NOMO-1 (cell line): ENCODE measurements at regions not wholly inside any gene's neighbourhood (a gene's known extent, or its start where the extent isn't known, plus 50 kb on each side); places are given as distances from the start of the nearest gene placed in this dataset.

ENCODE experiments used
- DNase-seq, 2 experiments: peaks; one replicate each; lab custom pipeline; 2025; ENCODE audit not compliant: unreplicated experiment in 2 of 2; lab: John Stamatoyannopoulos, UW

DNA sequence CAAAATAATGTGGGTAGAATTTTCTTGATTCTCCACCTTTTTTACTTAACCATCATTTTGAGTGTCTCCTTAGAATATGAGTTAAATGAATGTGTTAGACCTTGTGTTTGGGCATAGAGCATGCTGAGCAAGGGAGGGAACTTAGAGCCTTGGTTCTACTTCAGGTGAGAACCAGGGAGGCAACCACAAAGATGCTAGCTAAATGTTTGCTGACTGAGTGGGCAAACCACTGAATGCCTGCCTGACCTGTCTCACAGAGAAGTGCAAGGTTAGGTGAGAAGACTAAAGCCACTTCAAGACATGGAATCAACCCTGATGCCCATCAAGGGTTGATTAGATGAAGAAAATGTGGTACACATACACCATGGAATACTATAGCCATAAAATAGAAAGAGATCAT lies 242.6 kb upstream of the ZNF32 start:
- DNase-seq: no peak

DNA sequence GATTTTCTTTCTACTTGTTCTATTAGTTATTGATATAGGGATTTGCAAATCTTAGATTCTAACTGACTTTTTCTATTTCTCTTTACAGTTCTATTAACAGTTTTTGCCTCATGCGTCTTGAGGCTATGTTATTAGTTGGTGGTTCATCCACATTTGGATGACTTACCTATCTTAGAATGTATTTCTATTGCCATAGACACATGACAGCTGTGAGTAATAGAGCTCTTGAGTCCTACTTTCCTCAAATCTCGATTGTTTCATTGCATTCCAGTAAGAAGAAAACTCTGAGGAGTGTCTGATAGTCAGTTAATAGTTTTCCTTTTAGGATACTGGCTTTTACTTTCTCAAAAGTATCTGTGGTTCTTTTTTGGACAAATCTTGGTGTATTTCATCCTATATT lies 241.4 kb upstream of the ZNF32 start:
- DNase-seq: no peak

DNA sequence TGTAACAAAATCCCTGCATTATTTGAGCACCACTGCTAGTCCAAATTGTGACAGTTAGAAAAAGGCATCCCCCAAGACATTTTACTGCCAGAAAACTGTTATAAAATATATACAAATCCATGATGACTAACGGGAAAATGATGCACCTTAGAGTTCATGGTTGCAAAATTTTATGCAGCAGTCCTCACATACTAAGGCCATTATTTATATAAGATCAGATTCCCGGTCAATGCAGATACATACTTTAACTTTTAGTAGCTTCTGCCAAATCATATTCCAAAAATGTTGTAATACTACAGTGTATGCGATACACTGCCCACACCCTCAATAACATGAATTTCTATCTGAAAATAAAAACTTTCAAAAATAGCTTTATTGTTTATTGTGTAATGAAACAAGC lies 239.9 kb upstream of the ZNF32 start:
- no peak for DNase-seq

DNA sequence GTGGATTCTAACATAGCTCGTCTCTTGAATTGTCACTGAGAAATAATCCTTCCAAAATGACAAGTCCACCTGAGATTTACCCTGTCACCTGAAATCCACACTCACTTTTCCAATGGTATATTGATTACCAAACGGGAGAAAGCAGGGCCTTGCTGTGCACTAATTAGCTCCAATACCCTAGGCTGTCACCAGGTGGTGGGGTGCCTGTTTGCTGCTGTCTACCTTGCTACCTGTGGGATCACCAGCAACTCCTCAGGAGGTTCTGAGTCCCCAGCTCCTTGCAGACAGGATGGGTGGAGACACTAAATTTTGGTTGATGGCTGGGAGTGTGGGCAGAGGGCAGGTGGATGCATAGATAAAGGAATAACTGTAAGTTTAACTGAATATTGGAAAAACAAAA lies 237.2 kb upstream of the ZNF32 start:
- no peak for DNase-seq

DNA sequence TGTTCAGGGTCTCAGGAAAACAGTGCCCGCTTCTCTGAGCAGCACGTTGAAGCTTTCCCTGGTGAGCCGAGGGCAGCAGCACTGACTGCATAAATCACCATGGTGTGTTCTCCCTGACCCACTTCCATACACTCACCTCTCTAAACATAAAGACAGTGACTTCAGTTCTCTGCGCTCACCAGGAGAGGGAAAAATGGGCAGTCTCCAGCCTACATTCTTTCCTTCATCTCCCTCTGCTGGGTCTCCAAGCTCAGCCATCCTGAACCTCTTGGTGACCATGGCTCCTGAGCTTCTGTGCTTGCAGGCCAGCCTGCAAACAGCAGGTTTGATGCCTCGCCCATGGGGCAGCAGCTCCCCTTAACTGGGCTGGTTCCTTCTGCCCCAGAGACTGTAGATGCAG lies 236.6 kb upstream of the ZNF32 start:
- DNase-seq: no peak

DNA sequence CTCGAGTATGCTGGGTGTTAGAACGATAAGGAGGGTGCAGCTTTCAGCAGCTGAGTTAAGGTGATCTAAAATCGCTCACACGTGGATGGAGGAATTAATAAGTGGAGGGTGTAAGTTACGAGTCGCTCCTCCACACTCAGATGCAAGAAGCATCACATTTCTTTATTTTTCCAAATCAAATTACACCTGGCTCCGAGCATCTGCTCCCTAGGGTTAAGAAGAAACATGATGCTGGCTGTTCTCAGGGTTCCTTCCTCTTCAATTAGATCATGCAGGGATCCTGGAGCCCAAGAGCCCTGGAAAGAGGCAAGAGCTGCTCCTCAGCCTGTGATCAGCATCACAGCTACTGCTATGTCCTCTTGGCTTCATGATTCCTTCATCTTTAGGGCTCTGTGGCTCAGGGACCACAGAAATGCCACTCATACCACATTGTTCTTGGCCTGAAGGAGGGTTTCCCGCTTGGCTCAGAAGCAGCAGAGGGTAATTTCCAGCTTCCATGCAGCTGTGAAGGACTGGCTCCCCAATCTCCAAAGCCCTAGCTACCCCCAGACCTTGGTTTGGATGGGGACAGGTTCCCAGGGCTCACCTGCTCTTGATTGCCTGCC lies 235.9 kb upstream of the ZNF32 start:
- DNase-seq: no peak

GRCh38 chr10:43882711-43883110 lies 234.0 kb upstream of the ZNF32 start:
- no peak for DNase-seq

DNA sequence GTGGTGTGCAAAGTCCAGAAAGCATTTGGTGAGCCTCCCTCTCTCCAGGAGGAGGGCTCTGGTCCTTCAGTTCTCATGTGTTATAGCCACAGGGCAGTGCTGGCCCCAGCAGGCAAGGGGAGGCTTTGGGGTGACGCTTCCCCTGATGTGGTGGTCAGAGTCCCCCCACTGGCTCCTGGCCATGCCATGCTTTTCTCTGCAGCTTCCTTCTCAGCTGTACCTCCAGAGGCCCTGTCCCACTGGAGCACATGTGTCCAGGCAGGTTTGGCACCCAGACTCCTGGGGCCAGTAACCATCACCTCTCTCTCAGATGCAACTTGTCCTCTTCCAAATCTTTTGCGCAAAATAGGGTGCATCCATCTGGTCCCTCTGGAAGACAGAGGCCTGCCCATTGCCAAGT lies 233.0 kb upstream of the ZNF32 start:
- no peak for DNase-seq

- DNase-seq: no peak
Observed at GRCh38 chr10:43880160-43880559, 231.5 kb upstream of the ZNF32 start.

- DNase-seq: no peak
Observed at GRCh38 chr10:43879742-43880141, 231.1 kb upstream of the ZNF32 start.

DNA sequence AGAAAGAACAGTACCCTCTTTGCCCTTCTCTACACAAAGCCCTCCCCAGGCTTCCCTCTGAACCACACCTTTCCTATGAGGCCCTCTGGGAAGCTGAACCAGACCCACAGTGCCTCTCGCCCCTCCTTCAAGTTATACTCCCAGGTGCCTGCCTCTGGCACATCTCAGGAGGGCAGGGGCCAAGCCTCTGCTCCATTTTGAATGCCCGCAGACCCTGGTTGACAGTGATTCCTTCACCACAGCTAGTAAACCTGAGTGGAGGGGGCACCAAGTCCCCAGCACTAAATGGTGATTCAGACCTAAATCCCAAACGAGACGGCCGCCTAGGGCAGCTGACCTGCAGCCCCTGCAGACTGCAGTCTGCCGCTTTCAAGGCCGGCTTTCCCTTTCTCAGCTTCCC lies 230.5 kb upstream of the ZNF32 start:
- DNase-seq: no peak

DNA sequence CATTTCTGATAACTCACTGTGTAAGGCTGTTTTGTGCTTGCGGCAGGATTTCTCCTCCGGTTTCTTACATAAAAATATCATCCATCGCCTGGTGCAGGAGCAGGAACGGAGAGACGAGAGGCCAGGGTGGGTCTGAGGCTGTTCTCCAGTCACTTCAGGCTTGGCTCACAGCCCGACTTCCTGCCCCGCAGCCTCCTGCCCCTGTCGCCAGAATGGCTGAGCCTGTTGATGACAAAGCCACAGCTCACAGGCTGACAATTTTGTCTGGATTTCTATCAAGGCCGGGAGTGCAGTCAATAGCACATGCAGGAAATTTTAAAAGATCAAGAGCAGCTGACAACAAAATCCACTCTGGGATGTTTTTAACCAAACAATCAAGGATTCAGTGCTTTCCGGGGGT lies 229.7 kb upstream of the ZNF32 start:
- DNase-seq: no peak

GRCh38 chr10:43876976-43877375 lies 228.3 kb upstream of the ZNF32 start:
- DNase-seq: no peak

DNA sequence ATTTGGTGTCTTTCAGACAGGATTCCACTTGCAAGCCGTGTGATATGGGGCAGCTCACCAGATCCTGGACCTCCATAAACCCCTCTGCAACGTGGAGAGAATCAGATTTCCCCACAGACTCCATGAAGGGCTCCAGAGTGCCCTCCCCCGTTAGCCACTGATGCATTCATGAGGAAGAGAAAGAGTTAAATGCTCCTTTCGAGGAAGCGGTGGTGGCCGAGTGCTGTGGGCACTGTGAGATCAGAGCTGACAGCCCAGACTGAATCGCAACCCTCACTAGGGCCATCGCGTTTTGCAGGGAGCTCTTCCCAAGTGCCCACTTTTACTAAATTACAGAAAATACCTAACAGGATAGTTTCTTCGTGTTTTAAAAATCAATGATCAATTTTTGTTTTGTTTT lies 226.3 kb upstream of the ZNF32 start:
- no peak for DNase-seq

DNA sequence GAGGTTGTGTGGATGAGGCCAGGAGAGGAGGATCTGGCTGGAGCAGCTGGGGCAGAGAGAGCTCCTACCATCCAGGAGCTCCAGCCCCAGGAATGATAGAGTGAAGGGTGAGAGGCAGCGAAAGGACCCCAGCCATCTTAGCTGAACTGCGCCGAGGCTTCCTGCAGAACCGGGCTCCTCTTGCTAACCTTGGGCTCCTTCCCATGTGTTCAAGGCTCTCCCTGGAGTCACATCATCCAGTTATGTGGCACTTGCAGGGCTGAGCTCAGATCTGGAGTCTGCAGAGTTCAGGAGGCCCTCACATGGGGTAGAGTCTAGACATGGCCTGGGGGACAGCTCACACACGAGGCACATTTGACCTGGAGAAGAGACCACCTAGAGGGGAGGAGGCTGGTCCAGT lies 225.0 kb upstream of the ZNF32 start:
- DNase-seq: no peak

DNA sequence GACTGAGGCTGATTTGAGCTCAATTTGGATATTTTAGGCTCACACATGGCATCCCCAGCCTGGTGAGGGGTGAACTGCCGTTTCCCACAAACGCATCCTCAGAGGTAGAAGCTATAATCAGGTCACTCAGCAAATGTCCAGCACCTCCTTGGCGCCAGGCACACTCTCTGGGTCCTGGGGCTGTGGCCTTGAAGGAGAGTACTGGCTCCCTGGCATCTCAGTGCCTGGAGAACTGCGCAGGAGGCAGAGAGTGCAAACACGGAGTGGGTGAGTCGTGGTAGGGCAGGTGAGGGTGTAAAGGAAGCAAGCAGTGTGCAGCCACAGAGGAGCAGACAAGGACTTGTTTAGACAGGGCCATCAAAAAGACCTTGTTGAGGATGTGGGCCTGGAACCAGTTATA lies 224.0 kb upstream of the ZNF32 start:
- DNase-seq: no peak

DNA sequence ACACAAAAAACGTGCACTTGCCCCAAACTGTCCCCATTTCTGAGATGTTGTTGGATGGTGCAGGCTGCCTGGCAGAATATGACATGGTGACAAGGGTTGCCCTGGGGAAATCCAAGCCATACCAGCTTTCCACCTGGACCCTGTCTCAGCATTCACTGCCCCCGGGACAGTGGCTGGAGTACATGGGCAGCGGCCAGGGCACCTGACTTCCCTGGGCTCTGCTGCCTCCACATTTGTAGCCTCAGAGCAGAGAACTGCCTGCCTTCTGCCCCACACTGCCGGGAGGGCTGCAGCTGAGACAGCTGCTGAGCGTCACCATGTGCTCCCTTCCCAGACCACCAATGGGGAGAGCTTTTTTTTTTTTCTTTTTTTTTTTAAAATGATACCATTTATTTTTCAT lies 222.9 kb upstream of the ZNF32 start:
- no peak for DNase-seq

- no peak for DNase-seq
Observed at GRCh38 chr10:43870968-43871439, 222.3 kb upstream of the ZNF32 start.

GRCh38 chr10:43869669-43870322 lies 221.1 kb upstream of the ZNF32 start:
- DNase-seq: no peak

DNA sequence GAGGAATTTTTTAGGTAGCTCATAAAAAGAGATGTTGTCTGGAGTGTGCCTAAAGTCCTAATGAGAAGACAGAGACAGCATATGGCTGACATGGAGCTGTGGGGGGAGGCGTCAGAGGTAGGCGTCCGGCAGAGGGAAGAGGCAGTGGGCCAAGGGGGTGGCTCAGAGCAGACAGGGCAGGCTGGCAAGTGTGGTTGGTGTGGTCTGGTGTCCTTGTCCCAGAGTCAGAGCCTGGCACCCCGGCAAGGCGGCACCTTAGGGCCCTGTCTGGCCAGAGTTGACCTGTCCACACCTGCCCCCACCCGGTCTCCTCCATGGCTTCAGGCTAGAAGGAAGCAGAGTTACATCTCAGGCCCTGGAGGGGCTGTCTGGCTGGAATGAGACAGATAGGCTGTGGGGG lies 220.3 kb upstream of the ZNF32 start:
- no peak for DNase-seq

DNA sequence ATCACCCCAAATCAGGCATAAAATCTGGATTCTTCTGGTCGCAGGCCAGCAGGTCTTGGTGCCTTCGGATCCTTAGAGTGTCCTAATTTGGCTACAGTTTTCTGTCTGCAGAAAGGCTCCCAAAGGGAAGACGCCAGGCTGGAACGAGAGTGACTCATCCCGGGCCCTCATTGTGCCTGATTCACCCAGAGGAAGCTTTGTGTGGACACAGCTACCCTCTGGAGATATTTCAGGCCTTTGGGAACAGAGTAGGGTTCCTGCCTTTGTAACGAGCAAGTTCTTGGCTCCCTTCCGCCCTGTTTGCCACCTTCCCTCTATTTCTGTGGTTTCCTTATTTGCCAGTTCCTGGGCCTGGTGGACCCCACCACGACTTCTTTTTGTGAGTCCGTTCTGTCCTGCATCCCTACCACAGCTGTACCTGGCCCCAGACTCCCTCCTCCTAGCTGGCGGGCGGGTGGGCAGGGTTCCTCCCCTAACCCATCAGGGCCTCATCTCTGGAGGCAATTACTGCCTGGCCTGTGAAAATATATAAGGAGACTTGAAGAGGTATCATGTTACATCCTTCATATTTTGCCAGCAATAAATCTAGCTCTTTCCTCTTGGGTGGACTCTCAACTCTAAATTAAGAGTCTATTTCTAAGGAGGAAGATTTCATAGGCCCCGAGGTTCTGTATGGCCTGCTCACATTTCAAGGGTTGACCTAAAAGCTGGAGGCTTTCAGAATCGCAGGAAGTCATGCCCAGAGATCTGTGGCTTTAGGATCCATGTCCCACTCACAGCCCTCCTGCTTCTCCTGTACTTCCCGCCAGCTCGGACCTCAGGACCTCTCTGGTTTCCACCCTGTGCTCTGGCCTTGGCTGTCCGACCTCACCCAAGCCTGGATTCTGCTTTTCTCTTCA lies 219.2 kb upstream of the ZNF32 start:
- DNase-seq: no peak

DNA sequence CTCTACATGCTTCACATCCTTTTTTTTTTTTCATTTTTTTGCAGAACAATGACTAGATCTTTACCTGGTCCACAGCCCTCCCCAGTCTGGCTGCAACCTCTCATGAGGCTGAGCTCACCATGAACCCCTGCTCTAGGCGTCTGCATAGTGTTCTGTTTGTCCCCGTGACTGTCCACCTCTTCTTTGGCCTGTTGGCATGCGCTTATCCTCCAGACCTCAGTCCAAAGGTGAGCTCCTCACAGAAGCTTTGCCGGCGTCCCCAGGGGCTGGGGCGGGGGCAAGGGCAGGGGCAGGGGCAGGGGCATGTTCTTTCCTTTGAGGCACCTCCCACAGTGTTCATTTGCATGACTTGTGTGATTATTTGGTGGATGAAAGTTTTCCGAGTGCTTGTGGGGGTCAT lies 218.4 kb upstream of the ZNF32 start:
- no peak for DNase-seq
